GM21825 (cell line): ENCODE measurements at regions not wholly inside any gene's neighbourhood (a gene's known extent, or its start where the extent isn't known, plus 50 kb on each side); places are given as distances from the start of the nearest gene placed in this dataset.
"Not testable (repeated sequence)": the region's sequence is repeated elsewhere in the genome, so short reads cannot be mapped to it uniquely, and the experiment has no call there.

Experiments
- ATAC-seq: cut with Tn5 transposase; IDR thresholded peaks from one replicate; pipeline ENCODE4 v1.9.1; 2021; ENCODE audit warnings: mild to moderate bottlenecking, moderate library complexity; ENCODE audit not compliant: unreplicated experiment

DNA sequence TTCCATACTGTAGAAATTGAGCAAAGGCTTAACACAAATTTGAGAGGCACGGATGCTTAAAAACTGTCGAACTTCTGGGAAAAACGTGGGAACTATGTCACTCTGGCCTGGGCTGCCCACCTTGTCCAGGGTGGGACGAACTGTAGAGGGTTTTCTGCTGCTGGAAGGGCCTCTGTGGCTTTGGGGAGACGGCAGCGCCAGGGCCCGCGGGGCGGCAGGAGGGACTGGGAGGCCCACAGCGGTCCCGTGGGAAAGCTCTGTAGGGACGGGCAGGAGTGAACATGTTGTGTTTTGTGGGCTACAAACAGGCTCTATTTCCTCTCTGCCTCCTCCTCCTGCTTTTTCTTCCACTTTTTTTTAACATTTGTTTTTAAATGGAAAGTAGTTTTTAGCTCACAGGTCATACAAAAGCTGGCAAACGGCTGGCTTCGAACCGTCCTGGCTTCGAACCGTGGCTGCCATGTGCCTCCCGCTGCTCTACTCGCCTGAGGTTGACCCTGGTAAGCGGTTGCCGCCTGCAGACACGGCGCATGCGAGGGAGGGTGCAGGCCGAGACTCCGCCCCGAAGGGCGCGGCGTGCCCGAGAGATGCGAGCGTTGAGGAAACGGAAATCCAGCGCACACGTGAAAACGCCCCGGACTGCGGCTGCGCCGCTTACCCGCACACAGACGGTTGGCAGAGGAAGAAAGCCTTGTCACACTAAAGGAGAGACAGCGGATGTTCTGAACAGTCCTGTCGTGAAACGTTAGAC lies 382.3 kb upstream of the ZFP42 start:
- no peak for ATAC-seq

DNA sequence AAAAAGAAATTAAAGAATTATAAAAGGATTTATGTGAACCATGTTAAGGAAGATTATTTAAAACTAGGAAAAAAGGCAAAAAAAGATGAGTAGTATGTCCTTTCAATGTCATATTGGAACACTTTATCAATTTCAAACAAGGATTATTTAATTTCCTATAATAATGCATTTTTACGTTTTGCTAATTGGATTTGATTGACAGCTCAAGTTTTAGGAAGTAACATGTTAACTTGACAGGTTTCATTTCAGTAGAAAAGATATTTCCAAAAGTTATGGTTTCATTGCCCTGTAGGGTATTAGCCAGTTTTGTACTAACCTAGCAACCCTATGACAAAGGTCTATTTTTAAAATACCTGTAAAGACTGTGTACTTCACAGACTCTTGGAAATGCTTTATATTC lies 379.6 kb upstream of the ZFP42 start:
- ATAC-seq: no peak

DNA sequence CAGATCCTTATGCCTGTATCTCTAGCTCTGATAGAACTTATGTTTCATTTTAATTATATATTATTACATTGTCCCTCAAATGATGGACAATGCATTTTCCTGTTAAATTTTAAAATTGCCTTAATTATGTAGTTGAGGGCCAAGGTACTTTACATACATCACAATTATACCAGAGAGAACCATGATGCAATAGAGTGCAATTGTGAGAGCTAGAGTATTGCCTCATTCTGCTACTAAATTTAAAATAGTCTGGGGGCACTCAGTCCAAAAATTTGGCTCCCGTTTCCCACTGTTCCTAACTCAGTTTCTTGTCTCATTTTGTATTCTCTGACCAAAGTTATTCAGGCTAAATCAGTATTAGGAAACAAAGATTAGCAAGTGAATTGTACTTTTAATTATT lies 378.5 kb upstream of the ZFP42 start:
- ATAC-seq: no peak

DNA sequence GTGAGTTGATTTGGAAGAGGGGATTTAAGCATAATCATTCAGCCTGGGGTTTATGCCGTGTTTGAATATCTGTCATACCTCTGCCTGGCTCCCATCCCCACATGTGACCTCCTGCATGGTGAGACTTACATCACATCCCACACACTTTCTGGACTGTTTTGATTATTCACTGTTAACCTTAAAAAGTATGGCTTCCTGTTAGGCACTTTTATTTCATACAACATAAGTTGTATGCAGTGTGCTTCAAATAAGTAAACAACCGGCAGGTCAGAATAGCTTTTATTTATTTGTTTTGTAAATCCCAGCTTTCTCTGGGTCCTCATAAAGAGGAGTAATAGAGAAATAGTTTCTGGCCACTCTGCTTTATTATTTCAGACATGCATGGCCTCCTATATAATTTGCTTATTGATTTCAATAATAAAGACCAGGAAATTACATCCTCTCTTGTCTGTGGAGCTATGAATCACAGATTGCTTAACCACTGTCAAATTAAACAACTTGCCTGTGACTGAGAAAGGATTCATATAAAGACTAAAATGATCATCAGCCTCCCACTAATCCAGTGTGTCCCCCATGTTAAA lies 376.8 kb upstream of the ZFP42 start:
- ATAC-seq: no peak

DNA sequence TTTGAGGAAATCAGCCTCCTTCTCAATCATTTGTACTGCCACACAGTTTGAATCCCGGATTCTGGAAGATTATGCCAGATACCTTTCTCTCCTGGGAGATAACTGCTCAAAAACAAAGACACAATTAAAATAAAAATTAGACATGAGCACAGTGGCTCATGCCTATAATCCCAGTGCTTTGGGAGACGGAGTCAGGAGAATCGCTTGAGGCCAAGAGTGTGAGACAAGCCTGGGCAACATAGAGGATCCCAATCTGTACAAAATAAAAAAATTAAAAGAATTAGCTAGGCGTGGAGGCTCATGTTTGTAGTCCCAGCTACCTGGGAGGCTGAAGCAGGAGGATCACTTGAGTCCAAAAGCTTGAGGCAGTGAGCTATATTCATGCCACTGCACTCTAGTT lies 376.3 kb upstream of the ZFP42 start:
- no peak for ATAC-seq

DNA sequence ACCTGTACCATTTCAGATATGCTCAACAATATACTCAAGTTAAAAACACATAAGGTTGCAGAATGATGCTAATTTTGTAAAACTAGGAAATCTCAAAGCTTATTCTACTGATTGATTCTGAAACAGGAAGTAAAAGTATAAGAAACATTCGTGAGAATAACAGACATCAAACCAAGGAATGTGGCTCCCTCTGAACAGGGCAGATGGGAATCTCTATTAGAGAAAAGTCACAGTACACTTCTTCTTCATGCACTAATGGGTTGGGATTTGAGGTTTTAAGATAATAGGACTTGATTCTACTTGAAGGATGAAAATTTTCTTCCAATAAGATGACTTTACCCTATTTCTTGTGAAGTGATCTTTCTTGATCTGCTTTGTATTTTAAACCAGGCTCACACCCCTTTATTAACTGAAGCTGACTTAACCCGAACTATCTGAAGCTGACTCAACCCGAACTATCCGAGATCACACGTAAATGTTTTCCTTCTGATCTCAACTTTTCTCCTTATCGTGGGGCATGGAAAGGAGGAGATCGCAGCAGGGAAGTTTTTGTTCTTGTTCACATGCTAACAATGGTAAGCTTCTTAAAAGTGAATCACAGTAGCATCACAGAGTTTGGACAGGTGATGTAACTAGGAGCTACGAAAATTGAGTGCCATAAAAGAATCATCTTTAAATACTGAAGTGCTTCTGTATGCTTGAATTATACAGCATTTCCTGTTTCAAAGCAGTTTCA lies 363.1 kb upstream of the ZFP42 start:
- ATAC-seq: no peak

DNA sequence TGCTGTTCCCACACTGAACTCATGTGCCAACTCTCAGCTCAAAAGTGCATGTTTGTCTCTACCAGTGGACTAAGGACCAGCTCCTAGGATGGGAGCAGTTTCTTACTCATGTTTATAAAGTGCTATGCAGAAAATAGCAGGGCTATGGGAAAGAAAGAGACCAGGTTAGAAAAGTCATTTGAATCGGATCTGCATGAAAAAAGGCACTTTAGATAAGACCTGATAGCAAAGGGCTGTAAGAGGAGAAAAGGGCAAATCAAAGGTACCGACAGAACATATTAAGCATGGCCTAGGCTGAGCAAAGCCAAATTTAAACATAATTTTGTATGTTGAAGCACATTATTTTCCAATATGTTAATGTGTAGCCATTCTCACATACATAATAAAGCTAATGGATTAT lies 362.3 kb upstream of the ZFP42 start:
- no peak for ATAC-seq

DNA sequence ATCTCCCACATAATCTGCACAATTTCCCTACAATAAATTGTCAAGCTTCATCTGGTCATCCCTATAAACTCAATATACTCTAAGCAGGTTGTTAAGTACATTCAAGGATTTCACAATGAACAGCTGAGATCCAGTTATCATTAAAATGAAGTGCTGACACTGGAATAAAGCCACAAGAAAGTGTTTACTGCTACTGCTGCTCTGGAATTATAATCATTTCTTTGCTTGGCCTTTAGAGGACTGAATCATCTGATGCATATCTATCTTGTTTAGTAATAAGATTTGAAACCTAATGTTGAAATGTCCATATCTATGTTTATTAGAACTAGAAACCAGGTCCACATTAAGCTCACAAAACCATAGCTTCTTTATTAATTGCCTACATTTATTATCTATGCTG lies 338.6 kb upstream of the ZFP42 start:
- no peak for ATAC-seq

DNA sequence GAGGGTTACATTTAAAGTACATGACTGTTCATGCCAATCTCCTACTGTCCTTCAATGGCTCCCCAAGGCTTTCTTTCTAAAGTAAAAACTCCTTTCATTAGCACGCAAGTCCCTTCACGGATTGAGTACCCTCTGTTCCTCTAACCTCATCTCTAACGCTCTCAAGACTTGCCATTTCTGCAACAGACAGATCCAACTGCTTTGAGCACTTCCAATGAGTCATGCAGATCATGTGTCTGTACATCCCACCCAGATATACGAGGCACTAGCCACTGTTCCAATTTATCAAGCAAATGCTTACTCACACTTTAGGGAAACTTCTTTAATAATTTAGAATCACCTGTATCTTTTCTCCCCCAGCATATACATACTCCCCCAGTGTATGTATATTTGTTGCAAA lies 332.5 kb upstream of the ZFP42 start:
- ATAC-seq: no peak

DNA sequence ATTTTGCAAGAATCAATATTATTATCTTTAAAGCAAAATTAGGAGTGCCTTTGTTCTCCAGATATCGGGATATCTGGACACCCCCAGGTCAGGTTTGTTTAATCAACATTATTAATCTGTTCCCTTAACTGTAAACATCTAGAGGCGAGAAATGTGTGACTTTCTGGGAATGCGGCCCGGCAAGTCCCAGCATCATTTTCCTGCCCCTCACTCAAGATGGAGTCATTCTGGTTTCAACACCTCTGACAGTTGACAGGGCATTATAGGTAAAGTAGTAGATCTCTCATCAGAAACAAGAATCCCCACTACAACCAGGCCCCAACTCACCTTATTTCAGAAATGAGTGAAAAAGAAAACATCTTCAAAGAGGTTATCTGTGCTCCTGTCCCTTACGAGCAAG lies 331.6 kb upstream of the ZFP42 start:
- ATAC-seq: no peak

DNA sequence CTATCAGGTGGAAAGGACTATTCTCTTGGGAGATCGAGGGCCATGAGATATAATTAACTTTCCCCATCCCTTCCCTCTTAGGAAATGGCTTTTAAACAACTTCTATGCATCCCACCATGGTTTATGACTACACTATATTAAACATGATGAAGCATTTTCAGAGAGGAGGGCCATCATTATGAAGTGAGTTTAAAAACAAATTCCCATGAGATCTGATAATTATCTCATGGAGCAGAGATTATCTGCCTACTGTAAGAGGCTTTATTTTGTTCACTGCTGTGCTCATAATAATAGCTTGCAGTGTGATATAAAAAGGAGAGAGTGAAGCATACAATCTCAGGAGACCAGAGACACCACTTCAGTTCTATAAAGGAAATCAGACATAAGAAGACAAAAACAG lies 330.5 kb upstream of the ZFP42 start:
- no peak for ATAC-seq

DNA sequence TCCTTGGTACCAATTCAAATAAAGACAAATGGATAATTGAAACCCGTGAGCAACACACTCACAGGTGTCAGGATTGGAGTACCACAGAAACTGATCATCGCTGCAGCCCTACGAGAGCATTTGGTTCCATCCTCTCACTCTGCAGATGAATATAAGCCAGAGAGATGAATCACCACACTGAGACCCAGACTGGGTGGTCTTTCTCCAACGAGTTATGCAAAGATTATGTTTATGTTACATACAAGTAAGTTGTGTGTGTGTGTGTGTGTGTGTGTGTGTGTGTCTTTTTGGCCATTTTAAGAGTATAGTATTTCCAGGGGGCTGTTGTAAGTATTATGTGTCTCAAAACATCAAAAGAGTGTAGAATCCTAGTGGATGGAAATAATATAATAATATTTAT lies 329.5 kb upstream of the ZFP42 start:
- no peak for ATAC-seq

DNA sequence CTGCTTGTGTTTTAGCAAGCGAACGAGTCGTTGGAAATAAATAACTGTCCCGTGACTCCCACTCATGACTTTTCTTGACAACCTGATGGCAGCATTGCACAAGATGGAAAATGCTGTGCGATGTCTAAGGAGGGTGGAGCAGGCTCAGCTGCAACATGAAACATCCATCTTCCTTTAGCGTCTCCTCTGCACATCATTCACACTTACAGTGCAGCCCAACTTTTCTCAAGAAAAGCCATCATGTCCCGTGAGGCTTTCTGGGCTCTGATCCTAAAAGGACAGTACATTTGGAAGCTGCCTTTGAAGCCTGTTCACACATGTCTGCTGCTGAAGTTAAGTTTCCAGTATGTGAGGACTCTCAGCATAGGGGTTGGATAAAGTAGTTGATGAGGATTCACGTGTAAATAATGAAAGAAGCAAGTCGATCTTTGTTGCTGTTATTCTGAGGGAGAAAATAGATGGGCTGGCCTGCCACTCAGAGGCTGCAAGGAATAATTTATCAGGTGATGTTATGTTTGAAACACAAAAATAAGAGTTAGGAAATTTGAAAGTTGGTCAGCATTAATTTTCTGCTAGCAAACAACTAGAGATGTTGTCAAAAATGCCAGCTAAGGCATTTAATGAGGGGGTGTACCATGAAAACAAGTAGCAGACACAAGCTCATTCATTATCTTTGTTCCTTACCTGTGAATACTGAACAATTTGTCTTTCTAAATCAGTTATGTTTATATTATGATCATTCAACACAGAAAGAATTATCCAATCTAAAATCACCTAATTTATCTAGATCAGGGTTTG lies 328.7 kb upstream of the ZFP42 start:
- no peak for ATAC-seq

DNA sequence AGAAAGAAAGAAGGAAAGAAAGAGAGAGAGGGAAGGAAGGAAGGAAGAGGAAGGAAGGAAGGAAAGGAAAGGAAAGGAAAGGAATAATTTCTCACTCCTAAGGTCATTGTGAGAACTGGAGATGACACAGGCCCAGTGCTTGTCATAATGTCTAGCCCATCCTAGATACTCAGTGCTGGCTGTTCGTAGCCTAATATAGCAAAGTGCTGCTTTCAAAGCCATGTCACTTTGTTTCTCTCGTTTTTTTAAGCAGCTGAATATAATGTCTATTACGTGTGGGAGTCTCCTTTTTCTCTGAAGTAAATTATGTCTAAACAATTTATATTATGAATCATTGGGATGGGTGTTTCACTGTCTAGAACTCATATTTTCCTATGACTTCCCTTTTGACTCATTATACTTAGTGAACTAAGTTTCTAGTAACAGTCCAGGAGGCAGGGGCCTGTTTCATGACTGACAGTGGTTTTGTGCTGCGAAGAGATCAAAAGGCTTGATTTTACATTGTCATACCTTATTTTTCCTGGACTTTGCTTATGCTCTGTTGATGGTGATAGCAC lies 327.0 kb upstream of the ZFP42 start:
- ATAC-seq: no peak

DNA sequence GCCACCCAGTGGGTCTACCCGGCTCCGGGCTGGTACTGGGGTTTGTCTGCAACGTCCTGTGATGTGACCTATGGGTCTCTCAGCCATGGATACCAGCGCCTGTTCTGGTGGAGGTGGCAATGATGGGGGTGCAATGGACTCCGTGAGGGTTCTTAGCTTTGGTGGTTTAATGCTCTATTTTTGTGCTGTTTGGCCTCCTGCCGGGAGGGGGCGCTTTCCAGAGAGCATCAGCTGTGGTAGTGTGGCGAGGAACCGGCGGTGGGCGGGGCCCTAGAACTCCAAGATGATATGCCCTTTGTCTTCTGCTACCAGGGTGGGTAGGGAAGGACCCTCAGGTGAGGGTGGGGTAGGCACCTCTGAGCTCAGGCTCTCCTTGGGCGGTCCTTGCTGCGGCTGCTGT lies 324.1 kb upstream of the ZFP42 start:
- ATAC-seq: not testable (repeated sequence)

DNA sequence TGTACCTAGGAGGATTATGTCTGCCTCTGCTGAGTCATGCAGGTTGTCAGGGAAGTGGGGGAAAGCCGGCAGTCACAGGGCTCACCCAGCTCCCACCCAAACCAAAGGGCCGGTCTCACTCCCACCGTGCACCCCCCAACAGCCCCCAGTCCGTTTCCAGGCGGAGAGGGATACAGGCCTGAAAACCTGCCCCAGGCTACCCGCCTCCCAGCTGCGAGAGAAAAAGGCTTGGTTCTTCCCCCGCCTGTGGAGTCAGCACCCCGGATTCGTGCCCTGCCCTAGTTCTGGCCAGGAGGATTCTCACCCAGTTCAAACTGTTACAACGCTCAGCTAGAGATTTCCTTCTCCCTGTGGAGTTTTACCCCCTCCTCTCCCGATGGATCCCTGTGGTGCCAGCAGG lies 323.6 kb upstream of the ZFP42 start:
- ATAC-seq: not testable (repeated sequence)

DNA sequence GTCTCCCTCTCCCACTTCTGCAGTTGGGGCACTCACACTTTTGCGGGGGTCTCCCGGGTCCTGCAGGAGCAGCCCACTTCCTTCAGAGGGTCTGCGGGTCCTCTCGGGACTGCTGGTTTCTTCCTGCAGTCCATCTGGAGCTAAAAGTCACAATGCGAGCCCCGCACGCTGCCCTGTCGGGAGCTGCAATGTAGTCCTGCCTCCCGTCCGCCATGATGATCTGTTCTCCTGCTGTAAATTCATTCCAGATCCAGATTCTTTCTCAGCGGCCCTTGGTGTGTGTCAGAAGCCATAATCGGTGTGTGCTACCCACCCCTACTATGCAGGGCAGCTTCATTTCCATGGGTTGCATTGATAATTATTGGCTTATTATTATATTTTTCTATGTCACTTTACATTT lies 323.0 kb upstream of the ZFP42 start:
- ATAC-seq: not testable (repeated sequence)

DNA sequence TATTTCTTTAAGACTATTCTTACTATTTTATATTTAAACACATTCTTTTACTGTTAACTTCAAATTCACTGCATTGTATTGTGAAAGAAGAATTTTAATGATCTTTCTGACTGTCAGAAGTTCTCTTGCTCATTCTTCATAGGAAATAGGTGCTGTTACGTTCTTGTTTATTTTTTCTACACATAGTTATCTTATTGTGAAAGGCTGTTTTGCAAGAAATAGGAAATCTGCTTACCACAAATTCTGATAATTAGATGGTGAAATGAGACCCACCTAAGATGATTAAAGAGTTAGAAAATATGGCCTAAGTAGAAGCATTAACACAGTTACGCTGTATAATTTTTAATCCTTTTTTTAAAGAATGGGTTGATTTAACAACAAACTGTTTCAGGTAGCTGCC lies 316.1 kb upstream of the ZFP42 start:
- no peak for ATAC-seq

DNA sequence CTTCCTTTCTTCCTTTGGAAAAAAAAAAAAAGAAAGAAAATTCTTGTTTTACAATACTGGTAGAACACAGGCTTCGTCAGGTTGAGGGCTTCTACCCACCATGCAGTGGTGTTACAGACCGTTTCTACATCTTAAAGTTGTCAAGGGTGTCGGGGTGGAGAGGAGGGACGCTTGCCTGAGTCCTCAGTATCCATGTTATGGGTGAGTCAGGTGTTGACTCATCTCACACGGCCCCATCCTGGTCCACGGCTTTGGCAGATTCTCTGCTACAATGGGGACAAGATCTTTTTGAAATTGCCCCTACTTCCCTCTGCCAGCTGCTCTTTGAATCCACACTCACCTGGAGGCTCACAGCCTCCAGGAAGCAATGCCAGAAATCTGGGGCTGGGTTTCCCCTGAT lies 310.3 kb upstream of the ZFP42 start:
- no peak for ATAC-seq

DNA sequence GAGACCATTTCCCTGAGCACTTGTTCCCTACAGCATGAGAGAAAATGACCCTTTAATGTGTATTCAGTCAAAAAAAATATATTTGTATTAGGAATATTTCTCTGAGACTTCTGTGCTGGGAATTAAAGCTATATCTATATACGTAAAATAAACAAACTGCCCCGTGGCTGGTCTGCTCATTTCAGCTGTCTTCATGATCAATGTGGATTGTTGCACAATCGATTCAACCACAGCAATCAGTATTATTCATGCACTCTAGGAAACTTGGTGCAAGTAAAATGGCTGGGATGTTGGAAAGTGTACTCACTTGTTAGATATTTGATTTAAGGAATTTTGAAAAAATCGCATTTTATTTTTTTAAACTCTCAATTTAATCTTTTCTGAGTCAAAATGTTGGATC lies 307.9 kb upstream of the ZFP42 start:
- ATAC-seq: no peak

DNA sequence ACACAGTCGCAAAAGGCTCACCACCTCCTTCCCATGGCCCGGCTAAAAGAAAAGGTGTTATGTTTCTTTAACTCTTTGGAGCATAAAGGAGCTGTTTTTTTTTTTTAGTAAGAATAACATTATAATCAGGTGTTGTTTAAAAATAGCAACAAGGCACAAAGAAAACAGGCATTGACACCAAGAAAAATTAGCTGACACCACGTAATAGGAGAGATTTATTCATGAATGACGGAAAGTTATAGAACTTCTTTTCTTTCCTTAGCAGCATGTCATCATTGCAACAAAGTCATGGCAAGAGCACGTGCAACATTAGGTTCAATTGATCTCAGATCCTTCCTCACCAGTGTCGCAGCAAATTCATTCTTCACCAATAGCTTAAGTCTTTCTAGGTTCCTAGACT lies 302.9 kb upstream of the ZFP42 start:
- ATAC-seq: no peak
